GM12874 (cell line): ENCODE measurements at regions not wholly inside any gene's neighbourhood (a gene's known extent, or its start where the extent isn't known, plus 50 kb on each side); places are given as distances from the start of the nearest gene placed in this dataset.

Experiments
- CTCF ChIP-seq: IDR thresholded peaks from 2 replicates; pipeline ENCODE4 v1.5.1; 2011; ENCODE audit warnings: low read depth, mild to moderate bottlenecking, control low read depth, low read length, moderate library complexity; ENCODE audit not compliant: insufficient read depth

GRCh38 chrY:13024447-13024846 lies 119.8 kb downstream of the DDX3Y start:
- no peak for TF ChIP-seq CTCF

- TF ChIP-seq CTCF: no peak
Measured at GRCh38 chrY:13026906-13027305, 122.2 kb downstream of the DDX3Y start.

- no peak for TF ChIP-seq CTCF
Measured at GRCh38 chrY:13040232-13040631, 135.6 kb downstream of the DDX3Y start.

GRCh38 chrY:13053501-13053900 lies 148.8 kb downstream of the DDX3Y start:
- TF ChIP-seq CTCF: no peak

- TF ChIP-seq CTCF: no peak
Measured at GRCh38 chrY:13066372-13066771, 161.7 kb downstream of the DDX3Y start.

- no peak for TF ChIP-seq CTCF
Measured at GRCh38 chrY:13068696-13069095, 164.0 kb downstream of the DDX3Y start.

GRCh38 chrY:13069111-13069510 lies 164.4 kb downstream of the DDX3Y start:
- TF ChIP-seq CTCF: no peak

GRCh38 chrY:13082748-13083147 lies 178.1 kb downstream of the DDX3Y start:
- peak; percentile 41; the same call in 1 of the 2 replicates for TF ChIP-seq CTCF
